ENCODE measurements at regions not wholly inside any gene's neighbourhood (a gene's known extent, or its start where the extent isn't known, plus 50 kb on each side); places are given as distances from the start of the nearest gene placed in this dataset.

GRCh38 chr10:61098966-61099365 is 155.0 kb upstream of the RHOBTB1 start:
- Histone ChIP-seq H3K36me3 (no peaks in the 10 kb centered on the region), H3K4me3 (no peak overlapping the region), H3K9me3 (no peaks in the 10 kb centered on the region), H3K4me1 (no peaks in the 10 kb centered on the region), H3K27me3 (no peaks in the 10 kb centered on the region), H3K27ac (no peak overlapping the region)
- ATAC-seq (no peak), DNase-seq (no peak)
- intact Hi-C loops (cut with DNase I): no loop called here
- TF ChIP-seq CTCF (IDR thresholded peaks at IDR 0.05): no peak

GRCh38 chr10:61097026-61097425 is 153.0 kb upstream of the RHOBTB1 start:
- intact Hi-C loops (cut with DNase I): no loop called here
- DNase-seq: no peak
- ATAC-seq: no peak
- Histone ChIP-seq H3K36me3 (no peaks in the 10 kb centered on the region), H3K27me3 (no peaks in the 10 kb centered on the region), H3K27ac (no peak overlapping the region), H3K9me3 (no peaks in the 10 kb centered on the region), H3K4me1 (no peaks in the 10 kb centered on the region), H3K4me3 (no peak overlapping the region)
- TF ChIP-seq CTCF (IDR thresholded peaks at IDR 0.05): no peak

GRCh38 chr10:61096056-61096455 is 152.1 kb upstream of the RHOBTB1 start:
- TF ChIP-seq CTCF (IDR thresholded peaks at IDR 0.05): no peak
- H3K27ac ChIP-seq: no peak overlapping the region

GRCh38 chr10:61091531-61091930 is 147.5 kb upstream of the RHOBTB1 start:
- no peak for DNase-seq
- no peak for ATAC-seq
- Histone ChIP-seq H3K4me3 (no peak overlapping the region), H3K4me1 (no peaks in the 10 kb centered on the region), H3K36me3 (no peaks in the 10 kb centered on the region), H3K27ac (no peak overlapping the region), H3K9me3 (no peaks in the 10 kb centered on the region), H3K27me3 (no peaks in the 10 kb centered on the region)
- intact Hi-C loops (cut with DNase I): no loop called here
- no peak for TF ChIP-seq CTCF (IDR thresholded peaks at IDR 0.05)

More at GRCh38 chr10:61096056-61096455, 152.1 kb upstream of the RHOBTB1 start:
- H3K9me3 ChIP-seq: no peaks in the 10 kb centered on the region
- H3K36me3 ChIP-seq: no peaks in the 10 kb centered on the region
- H3K27me3 ChIP-seq: no peaks in the 10 kb centered on the region
- no peaks in the 10 kb centered on the region for H3K4me1 ChIP-seq
- DNase-seq (no peak), ATAC-seq (no peak)
- intact Hi-C loops (cut with DNase I): no loop called here
- no peak overlapping the region for H3K4me3 ChIP-seq

GRCh38 chr10:61089251-61089650 is 145.3 kb upstream of the RHOBTB1 start:
- DNase-seq (no peak), ATAC-seq (no peak)
- Histone ChIP-seq H3K9me3 (no peaks in the 10 kb centered on the region), H3K36me3 (no peaks in the 10 kb centered on the region), H3K4me1 (no peaks in the 10 kb centered on the region), H3K27me3 (no peaks in the 10 kb centered on the region), H3K4me3 (no peak overlapping the region), H3K27ac (no peak overlapping the region)
- TF ChIP-seq CTCF (IDR thresholded peaks at IDR 0.05): no peak
- intact Hi-C loops (cut with DNase I): no loop called here

- Histone ChIP-seq H3K4me1 (no peaks in the 10 kb centered on the region), H3K27ac (no peak overlapping the region), H3K4me3 (no peak overlapping the region), H3K36me3 (no peaks in the 10 kb centered on the region), H3K9me3 (no peaks in the 10 kb centered on the region), H3K27me3 (no peaks in the 10 kb centered on the region)
- DNase-seq (no peak), ATAC-seq (no peak)
- TF ChIP-seq CTCF (IDR thresholded peaks at IDR 0.05): no peak
- intact Hi-C loops (cut with DNase I): no loop called here
Observed at GRCh38 chr10:61084493-61084892, 140.5 kb upstream of the RHOBTB1 start.

Measured in upper lobe of right lung (tissue), 1 donor.